ENCODE measurements at regions not wholly inside any gene's neighbourhood (a gene's known extent, or its start where the extent isn't known, plus 50 kb on each side); places are given as distances from the start of the nearest gene placed in this dataset.

- no peak for TF ChIP-seq CTCF (IDR thresholded peaks at IDR 0.05; ENCODE audit: low read depth, low read length)
- no peak overlapping the region for H3K4me3 ChIP-seq (replicated peaks in 1 of 2; ENCODE audit: low read depth in 2 of 2, low read length in 2 of 2)
- no peak for DNase-seq (ENCODE audit: low read depth in 2 of 2)
Observed at GRCh38 chr7:25945608-25946007, 206.4 kb upstream of the NFE2L3 start.

- no peak overlapping the region for H3K4me3 ChIP-seq (replicated peaks in 1 of 2; ENCODE audit: low read depth in 2 of 2, low read length in 2 of 2)
- TF ChIP-seq CTCF (IDR thresholded peaks at IDR 0.05; ENCODE audit: low read depth, low read length): no peak
- DNase-seq (ENCODE audit: low read depth in 2 of 2): no peak
Observed at GRCh38 chr7:25946181-25946580, 205.8 kb upstream of the NFE2L3 start.

- no peak overlapping the region for H3K4me3 ChIP-seq (replicated peaks in 1 of 2; ENCODE audit: low read depth in 2 of 2, low read length in 2 of 2)
- TF ChIP-seq CTCF (IDR thresholded peaks at IDR 0.05; ENCODE audit: low read depth, low read length): no peak
- no peak for DNase-seq (ENCODE audit: low read depth in 2 of 2)
Observed at GRCh38 chr7:25947669-25948516, 204.1 kb upstream of the NFE2L3 start.

GRCh38 chr7:25949736-25950487 lies 202.1 kb upstream of the NFE2L3 start:
- no peak for TF ChIP-seq CTCF (IDR thresholded peaks at IDR 0.05; ENCODE audit: low read depth, low read length)
- peak overlapping the region; percentile 4 to 78 for H3K4me3 ChIP-seq (replicated peaks in 1 of 2; ENCODE audit: low read depth in 2 of 2, low read length in 2 of 2)
- no peak for DNase-seq (ENCODE audit: low read depth in 2 of 2)

- peak; percentile 23 to 92 for DNase-seq (ENCODE audit: low read depth in 2 of 2)
- peak overlapping the region; percentile 35 to 78 for H3K4me3 ChIP-seq (replicated peaks in 1 of 2; ENCODE audit: low read depth in 2 of 2, low read length in 2 of 2)
- TF ChIP-seq CTCF (IDR thresholded peaks at IDR 0.05; ENCODE audit: low read depth, low read length): no peak
Observed at GRCh38 chr7:25950488-25951413, 201.2 kb upstream of the NFE2L3 start.
